HG03175 (cell line): ENCODE measurements at regions not wholly inside any gene's neighbourhood (a gene's known extent, or its start where the extent isn't known, plus 50 kb on each side); places are given as distances from the start of the nearest gene placed in this dataset.
"Not testable (repeated sequence)": the region's sequence is repeated elsewhere in the genome, so short reads cannot be mapped to it uniquely, and the experiment has no call there.

Experiments used
- ATAC-seq: cut with Tn5 transposase; IDR thresholded peaks from one replicate; pipeline ENCODE4 v1.9.1; 2021; ENCODE audit warnings: mild to moderate bottlenecking, moderate library complexity; ENCODE audit not compliant: unreplicated experiment

- ATAC-seq = peak; percentile 58
Measured at GRCh38 chr6:82783587-82784236, 281.9 kb downstream of the UBE3D start.

GRCh38 chr6:82785206-82785605, 280.4 kb downstream of the UBE3D start:
- no peak for ATAC-seq

GRCh38 chr6:82786248-82786647, 279.4 kb downstream of the UBE3D start:
- ATAC-seq = no peak

GRCh38 chr6:82795940-82796339, 269.7 kb downstream of the UBE3D start:
- no peak for ATAC-seq

DNA sequence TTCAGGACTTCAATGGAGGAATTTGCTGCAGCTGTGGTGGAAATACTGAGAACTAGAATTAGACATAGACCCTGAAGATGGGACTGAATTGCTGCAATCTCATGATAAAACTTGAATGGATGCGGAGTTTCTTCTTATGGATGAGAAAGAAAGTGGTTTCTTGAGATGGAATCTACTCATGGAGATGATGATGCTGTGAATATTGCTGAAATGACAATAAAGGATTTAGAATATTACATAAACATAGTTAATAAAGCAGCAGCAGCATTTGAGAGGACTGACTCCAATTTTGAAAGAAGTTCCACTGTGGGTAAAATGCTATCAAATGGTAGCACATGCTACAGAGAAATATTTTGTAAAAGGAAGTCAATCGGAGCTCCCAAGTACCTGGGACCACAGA, 264.6 kb downstream of the UBE3D start:
- ATAC-seq = no peak

- not testable (repeated sequence) for ATAC-seq
Measured at GRCh38 chr6:82816243-82816642, 249.4 kb downstream of the UBE3D start.

- ATAC-seq = no peak
Measured at GRCh38 chr6:82818727-82819126, 246.9 kb downstream of the UBE3D start.

GRCh38 chr6:82823361-82823760, 242.3 kb downstream of the UBE3D start:
- no peak for ATAC-seq

DNA sequence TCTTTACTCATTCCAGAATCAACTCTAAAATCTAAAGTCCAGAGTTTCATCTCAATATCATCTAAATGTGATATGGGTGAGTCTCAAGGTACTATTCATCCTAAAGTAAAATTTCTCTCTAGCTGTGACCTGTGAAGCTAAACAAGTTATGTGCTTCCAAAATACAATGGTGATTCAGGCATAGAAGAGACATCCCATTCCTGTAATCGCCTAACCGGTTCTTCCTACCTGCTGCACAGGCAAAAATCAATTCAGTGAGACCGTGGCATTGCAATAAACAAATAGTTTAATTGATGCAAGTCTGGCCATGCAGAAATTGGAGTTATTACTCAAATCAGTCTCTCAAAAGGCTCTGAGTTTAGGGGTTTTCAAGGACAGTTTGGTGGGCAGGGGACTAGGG, 232.8 kb downstream of the UBE3D start:
- ATAC-seq = no peak

DNA sequence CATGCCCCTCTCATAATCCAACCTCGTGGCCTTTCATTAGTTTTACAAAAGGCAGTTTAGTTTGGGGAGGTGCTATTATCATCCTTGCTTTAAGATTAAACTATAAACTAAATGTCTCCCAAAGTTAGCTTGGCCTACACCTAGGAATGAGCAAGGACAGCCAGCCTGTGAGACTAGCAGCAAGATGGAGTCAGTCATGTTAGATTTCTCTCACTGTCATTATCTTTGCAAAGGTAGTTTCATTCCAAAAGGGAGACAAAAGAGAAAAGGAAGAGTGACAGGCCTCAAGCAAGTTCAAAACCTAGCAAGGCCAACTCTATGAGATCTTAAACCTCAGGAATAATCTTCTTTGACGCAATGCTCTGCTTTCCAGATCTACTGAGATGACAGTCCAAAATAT, 232.2 kb downstream of the UBE3D start:
- no peak for ATAC-seq

- no peak for ATAC-seq
Measured at GRCh38 chr6:82836022-82836575, 229.5 kb downstream of the UBE3D start.

DNA sequence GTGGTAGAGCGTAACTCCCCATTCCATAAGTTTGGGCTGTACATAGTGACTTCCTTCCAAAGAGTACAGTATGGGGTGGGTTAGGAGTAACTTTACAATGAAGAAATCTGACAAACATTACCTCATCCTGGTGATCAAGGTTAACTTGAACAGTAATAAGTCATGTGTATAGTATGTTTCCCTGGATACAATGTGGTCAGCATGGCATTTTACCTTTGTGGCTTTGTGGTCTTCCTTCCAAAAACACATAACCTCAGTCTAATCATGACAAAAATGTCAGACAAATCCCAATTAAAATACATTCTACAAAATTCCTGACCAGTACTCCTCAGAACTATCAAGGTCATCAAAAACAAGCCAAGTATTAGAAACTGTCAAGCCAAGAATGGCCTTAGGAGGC, 225.1 kb downstream of the UBE3D start:
- no peak for ATAC-seq

DNA sequence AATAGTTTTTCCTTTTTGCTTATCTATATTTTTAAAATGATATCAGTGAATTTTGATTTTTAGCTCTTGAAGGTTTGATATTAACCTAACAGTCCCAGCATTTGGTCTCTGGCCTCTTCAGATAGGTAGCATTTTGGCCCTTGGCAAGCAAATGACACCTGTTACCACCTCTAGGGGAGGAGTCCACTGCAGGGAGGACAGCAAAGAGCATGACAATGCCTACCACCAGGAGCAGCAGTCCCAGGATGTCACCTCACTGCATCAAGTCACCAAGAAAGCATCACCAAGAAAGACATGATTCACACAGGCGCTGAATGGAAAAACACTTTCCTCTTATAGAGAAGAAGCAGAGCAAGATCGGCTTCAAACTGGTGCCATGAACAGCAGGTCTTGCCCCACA, 224.3 kb downstream of the UBE3D start:
- no peak for ATAC-seq
